OCI-LY7 (cell line): ENCODE measurements at regions not wholly inside any gene's neighbourhood (a gene's known extent, or its start where the extent isn't known, plus 50 kb on each side); places are given as distances from the start of the nearest gene placed in this dataset.

Source experiments
- EZH2phosphoT487 ChIP-seq: fragments of 200-600 bp; sonication (generic); IDR thresholded peaks from 2 replicates; pipeline ENCODE4 v1.6.1; 2018; ENCODE audit warnings: low read depth, borderline replicate concordance, mild to moderate bottlenecking, mixed run types, antibody characterized with exemption, low read length, moderate library complexity, mixed read lengths
- TF ChIP-seq, protein P1 (sequence below): fragments of 200-600 bp; sonication (generic); conservative IDR thresholded peaks from 2 replicates; pipeline ENCODE4 v1.5.1; 2014; ENCODE audit warnings: mild to moderate bottlenecking, antibody characterized with exemption, low read length, moderate library complexity, mixed read lengths

DNA sequence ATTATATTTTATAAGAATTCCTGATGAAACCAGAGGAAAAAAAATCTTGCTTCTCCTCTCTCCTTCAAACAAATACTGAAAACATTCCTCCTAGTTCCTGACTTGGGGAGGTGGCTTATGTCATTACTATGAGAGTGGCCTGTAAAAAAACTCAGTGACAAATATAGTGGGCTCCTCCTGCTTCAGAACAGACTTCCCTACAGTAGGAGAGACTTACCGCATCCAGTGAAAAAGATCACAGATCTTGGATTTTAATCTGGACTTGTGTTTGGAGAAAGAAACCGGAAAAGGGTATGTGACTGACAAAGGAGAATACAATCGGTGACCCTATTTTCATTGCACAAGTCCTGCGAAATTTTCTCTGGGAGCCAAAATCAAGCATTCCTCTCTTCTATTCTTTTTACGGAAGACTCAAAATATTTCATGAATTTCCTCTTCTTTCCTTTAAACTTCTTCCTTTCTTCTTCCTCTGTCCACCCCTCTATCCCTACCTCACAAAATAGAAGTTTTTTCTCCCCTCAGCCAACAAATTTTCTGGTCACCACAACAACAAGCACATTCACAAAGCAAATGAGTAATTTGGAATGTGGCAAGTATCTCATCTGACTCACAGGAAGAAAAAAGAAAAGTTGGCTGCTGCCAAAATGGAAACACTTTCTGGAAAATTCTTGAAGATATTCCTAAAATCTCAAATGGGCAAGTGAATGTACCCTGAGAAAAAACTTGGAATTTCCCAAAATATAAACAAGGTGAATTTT, 185.1 kb upstream of the CDKN3 start:
- TF ChIP-seq, protein P1, sequence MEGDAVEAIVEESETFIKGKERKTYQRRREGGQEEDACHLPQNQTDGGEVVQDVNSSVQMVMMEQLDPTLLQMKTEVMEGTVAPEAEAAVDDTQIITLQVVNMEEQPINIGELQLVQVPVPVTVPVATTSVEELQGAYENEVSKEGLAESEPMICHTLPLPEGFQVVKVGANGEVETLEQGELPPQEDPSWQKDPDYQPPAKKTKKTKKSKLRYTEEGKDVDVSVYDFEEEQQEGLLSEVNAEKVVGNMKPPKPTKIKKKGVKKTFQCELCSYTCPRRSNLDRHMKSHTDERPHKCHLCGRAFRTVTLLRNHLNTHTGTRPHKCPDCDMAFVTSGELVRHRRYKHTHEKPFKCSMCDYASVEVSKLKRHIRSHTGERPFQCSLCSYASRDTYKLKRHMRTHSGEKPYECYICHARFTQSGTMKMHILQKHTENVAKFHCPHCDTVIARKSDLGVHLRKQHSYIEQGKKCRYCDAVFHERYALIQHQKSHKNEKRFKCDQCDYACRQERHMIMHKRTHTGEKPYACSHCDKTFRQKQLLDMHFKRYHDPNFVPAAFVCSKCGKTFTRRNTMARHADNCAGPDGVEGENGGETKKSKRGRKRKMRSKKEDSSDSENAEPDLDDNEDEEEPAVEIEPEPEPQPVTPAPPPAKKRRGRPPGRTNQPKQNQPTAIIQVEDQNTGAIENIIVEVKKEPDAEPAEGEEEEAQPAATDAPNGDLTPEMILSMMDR, result no peak
- TF ChIP-seq EZH2phosphoT487, result no peak
